H1 (cell line): ENCODE measurements at regions not wholly inside any gene's neighbourhood (a gene's known extent, or its start where the extent isn't known, plus 50 kb on each side); places are given as distances from the start of the nearest gene placed in this dataset.

Experiments
- CHD2 ChIP-seq: IDR thresholded peaks from 2 replicates; pipeline ENCODE4 v1.6.1; 2012; ENCODE audit warnings: low read length, improper control_type of control experiment
- CTBP2 ChIP-seq: IDR thresholded peaks from 2 replicates; pipeline ENCODE4 v1.7.0; 2011; ENCODE audit warnings: borderline replicate concordance, mild to moderate bottlenecking, moderate library complexity, mixed read lengths, low read length; ENCODE audit not compliant: insufficient read depth, insufficient read length
- RAD21 ChIP-seq, 2 experiments: IDR thresholded peaks in 1 of 2; conservative IDR thresholded peaks in 1 of 2; 2 replicates each; pipeline ENCODE4 v1.6.1; 2011; ENCODE audit warnings: low read depth in 2 of 2, low read length in 2 of 2, improper control_type of control experiment in 1 of 2, inconsistent platforms in 1 of 2, mild to moderate bottlenecking in 1 of 2, moderate library complexity in 1 of 2
- RBBP5 ChIP-seq: IDR thresholded peaks from 2 replicates; pipeline ENCODE4 v1.7.1; 2012; ENCODE audit warnings: low read depth, mild to moderate bottlenecking, inconsistent platforms, low read length, moderate library complexity, borderline replicate concordance
- SP1 ChIP-seq: IDR thresholded peaks from 2 replicates; pipeline ENCODE4 v1.6.1; 2011; ENCODE audit warnings: low read depth, low read length
- SP4 ChIP-seq: IDR thresholded peaks from 2 replicates; pipeline ENCODE4 v1.6.1; 2012; ENCODE audit warnings: low read length, inconsistent platforms
- TF ChIP-seq, protein P1 (sequence below): IDR thresholded peaks from 2 replicates; pipeline ENCODE4 v1.6.1; 2012; ENCODE audit warnings: inconsistent platforms

DNA sequence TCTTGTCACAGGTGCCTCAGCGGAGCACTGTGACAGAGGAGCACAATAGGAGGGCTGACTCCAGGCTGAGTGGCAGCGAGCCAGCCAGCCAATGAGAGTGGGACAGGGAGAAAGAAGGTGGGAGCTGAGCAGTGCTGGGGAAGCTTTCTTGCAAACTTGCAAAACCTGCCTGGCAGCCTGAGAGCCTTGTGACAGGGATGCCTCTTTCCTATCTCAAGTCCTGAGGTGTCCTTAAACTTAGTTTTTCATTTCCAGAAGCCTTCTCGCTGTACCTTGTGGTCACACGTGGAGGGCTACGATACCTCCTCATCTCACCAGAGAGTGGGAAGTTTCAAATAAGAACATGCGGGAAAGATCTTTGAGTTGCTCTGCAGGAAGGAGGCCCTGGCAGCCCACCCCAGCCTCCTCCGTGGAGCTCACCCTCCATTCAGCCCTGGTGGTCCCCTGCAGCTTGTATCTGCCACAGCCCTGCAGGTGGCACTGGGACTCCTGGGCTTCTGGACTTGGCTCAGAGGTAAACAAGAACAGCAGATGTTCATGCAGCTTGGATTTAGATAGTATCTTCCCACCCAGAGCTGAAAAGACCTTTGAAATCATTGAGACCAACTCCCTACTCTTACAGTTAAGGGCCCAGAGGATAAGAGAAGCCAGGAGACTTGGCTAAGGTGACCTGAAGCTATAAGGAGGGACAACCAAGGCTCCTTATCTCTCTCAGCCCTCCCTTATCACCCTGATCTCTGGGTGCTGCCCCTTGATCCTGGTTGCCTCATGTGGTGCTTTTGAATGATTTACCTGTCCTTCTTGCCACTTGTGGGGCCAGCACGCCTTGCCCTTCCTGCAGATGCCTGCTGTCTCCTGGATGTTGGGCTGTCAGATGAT, 153.5 kb upstream of the MAX start (continued):
- TF ChIP-seq, protein P1, sequence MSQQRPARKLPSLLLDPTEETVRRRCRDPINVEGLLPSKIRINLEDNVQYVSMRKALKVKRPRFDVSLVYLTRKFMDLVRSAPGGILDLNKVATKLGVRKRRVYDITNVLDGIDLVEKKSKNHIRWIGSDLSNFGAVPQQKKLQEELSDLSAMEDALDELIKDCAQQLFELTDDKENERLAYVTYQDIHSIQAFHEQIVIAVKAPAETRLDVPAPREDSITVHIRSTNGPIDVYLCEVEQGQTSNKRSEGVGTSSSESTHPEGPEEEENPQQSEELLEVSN = peak; percentile 65
- TF ChIP-seq SP4 (peak; percentile 52; the same call in 1 of the 2 replicates), CHD2 (peak; percentile 54), RAD21 (IDR thresholded peaks at IDR 0.05 in 1 of 2, conservative IDR thresholded peaks at IDR 0.05 in 1 of 2; ENCODE audit: low read depth in 2 of 2, low read length in 2 of 2) (peak in 1 of 2 experiments; percentile 46; a peak in 2 of 4 replicates), SP1 (peak; percentile 87; the same call in 1 of the 2 replicates), CTBP2 (peak; percentile 48), RBBP5 (peak; percentile 97; the same call in 1 of the 2 replicates)
- TF ChIP-seq, all 59 proteins: peak for 10
